Tibial artery (tissue), 4 donors: ENCODE measurements at regions not wholly inside any gene's neighbourhood (a gene's known extent, or its start where the extent isn't known, plus 50 kb on each side); places are given as distances from the start of the nearest gene placed in this dataset.

Source experiments
- DNase-seq, 2 donors: peaks; one replicate each; pipeline ENCODE4 v3.0.0-alpha.2; 2019
- H3K27ac ChIP-seq, 2 donors: fragments of 200-600 bp; sonication (generic) in 1 of 2; 1 replicate in 1 of 2; 2 replicates in 1 of 2; pipeline ENCODE4 v1.5.1; 2018 to 2019; ENCODE audit warnings: mild to moderate bottlenecking in 1 of 2
- H3K27me3 ChIP-seq, 2 donors: fragments of 200-600 bp; sonication (generic) in 1 of 2; one replicate each; pipeline versions ENCODE4 v1.5.1 to v1.6.0; 2016 to 2019
- H3K36me3 ChIP-seq, 3 donors: fragments of 200-600 bp; sonication (generic) in 2 of 3; one replicate each; pipeline ENCODE4 v1.5.1; 2016 to 2019; ENCODE audit warnings: mild to moderate bottlenecking in 2 of 3
- H3K4me1 ChIP-seq, 4 donors: fragments of 200-600 bp; sonication (generic) in 2 of 4; 1 replicate in 3 of 4; 2 replicates in 1 of 4; pipeline ENCODE4 v1.5.1; 2016 to 2019
- H3K4me3 ChIP-seq, 2 donors: fragments of 200-600 bp; sonication (generic) in 1 of 2; 1 replicate in 1 of 2; 2 replicates in 1 of 2; pipeline ENCODE4 v1.5.1; 2018 to 2019; ENCODE audit warnings: mild to moderate bottlenecking in 2 of 2
- H3K9me3 ChIP-seq, 3 donors: fragments of 200-600 bp; sonication (generic) in 1 of 3; one replicate each; pipeline ENCODE4 v1.5.1; 2016 to 2019
- CTCF ChIP-seq, 2 experiments: fragments of 200-600 bp in 1 of 2; fragments of 450-650 bp in 1 of 2; IDR thresholded peaks; one replicate each; pipeline ENCODE4 v1.5.1; 2017 to 2019; ENCODE audit warnings: antibody characterized with exemption in 2 of 2, mild to moderate bottlenecking in 1 of 2, moderate library complexity in 1 of 2
- intact Hi-C: fragments of 100-400 bp; cut with DNase I; formaldehyde crosslinking; loops from one replicate; pipeline ENCODE4 v1.15.0; 2023; ENCODE audit warnings: low total_unique reads

- H3K4me1 ChIP-seq = peaks cover 0 to 16% (median 14%) of the 10 kb centered on the region in 4 donors
- no peaks in the 10 kb centered on the region for H3K9me3 ChIP-seq
- peaks cover 0 to 14% of the 10 kb centered on the region in 2 donors for H3K27me3 ChIP-seq
- no peak for DNase-seq
- no peak overlapping the region for H3K27ac ChIP-seq
- no peak for TF ChIP-seq CTCF (IDR thresholded peaks at IDR 0.05)
- no peaks in the 10 kb centered on the region for H3K36me3 ChIP-seq
- intact Hi-C loops = no loop called here
- H3K4me3 ChIP-seq = no peak overlapping the region
These were observed 327.0 kb downstream of the HNRNPD start for GRCh38 chr4:82046796-82047195.

- Histone ChIP-seq H3K36me3 (no peaks in the 10 kb centered on the region), H3K9me3 (no peaks in the 10 kb centered on the region), H3K27ac (no peak overlapping the region), H3K4me1 (peaks cover 0 to 16% (median 14%) of the 10 kb centered on the region in 4 donors), H3K4me3 (no peak overlapping the region), H3K27me3 (peaks cover 0 to 14% of the 10 kb centered on the region in 2 donors)
- intact Hi-C loops = no loop called here
- no peak for DNase-seq
- no peak for TF ChIP-seq CTCF (IDR thresholded peaks at IDR 0.05)
These were observed 328.5 kb downstream of the HNRNPD start for GRCh38 chr4:82045267-82045666.

GRCh38 chr4:82044141-82044993 is 329.4 kb downstream of the HNRNPD start:
- Histone ChIP-seq H3K4me3 (peak overlapping the region; percentile 49 to 62), H3K27me3 (peaks cover 0 to 14% of the 10 kb centered on the region in 2 donors), H3K36me3 (no peaks in the 10 kb centered on the region), H3K9me3 (no peaks in the 10 kb centered on the region), H3K4me1 (peaks cover 0 to 16% (median 14%) of the 10 kb centered on the region in 4 donors), H3K27ac (no peak overlapping the region)
- peak; percentile 55 to 76 for DNase-seq
- TF ChIP-seq CTCF (IDR thresholded peaks at IDR 0.05) = no peak
- intact Hi-C loops = no loop called here

GRCh38 chr4:82043809-82044137 is 330.0 kb downstream of the HNRNPD start:
- DNase-seq = no peak
- no peak for TF ChIP-seq CTCF (IDR thresholded peaks at IDR 0.05)

GRCh38 chr4:82043081-82043808 is 330.5 kb downstream of the HNRNPD start:
- no peak for DNase-seq
- H3K4me3 ChIP-seq = peak overlapping the region in 1 of 2 donors; percentile 62

More at GRCh38 chr4:82043809-82044137, 330.0 kb downstream of the HNRNPD start:
- peak overlapping the region; percentile 49 to 62 for H3K4me3 ChIP-seq
- intact Hi-C loops = no loop called here
- H3K9me3 ChIP-seq = no peaks in the 10 kb centered on the region
- peaks cover 0 to 16% (median 14%) of the 10 kb centered on the region in 4 donors for H3K4me1 ChIP-seq
- H3K27ac ChIP-seq = no peak overlapping the region
- H3K36me3 ChIP-seq = no peaks in the 10 kb centered on the region
- H3K27me3 ChIP-seq = peaks cover 0 to 14% of the 10 kb centered on the region in 2 donors

More at GRCh38 chr4:82043081-82043808, 330.5 kb downstream of the HNRNPD start:
- Histone ChIP-seq H3K9me3 (no peaks in the 10 kb centered on the region), H3K27ac (no peak overlapping the region), H3K36me3 (no peaks in the 10 kb centered on the region), H3K4me1 (peaks cover 0 to 16% (median 14%) of the 10 kb centered on the region in 4 donors), H3K27me3 (peaks cover 0 to 14% of the 10 kb centered on the region in 2 donors)
- intact Hi-C loops = no loop called here
- no peak for TF ChIP-seq CTCF (IDR thresholded peaks at IDR 0.05)
